ENCODE measurements at regions not wholly inside any gene's neighbourhood (a gene's known extent, or its start where the extent isn't known, plus 50 kb on each side); places are given as distances from the start of the nearest gene placed in this dataset.
"Not testable (repeated sequence)": the region's sequence is repeated elsewhere in the genome, so short reads cannot be mapped to it uniquely, and the experiment has no call there.

DNA sequence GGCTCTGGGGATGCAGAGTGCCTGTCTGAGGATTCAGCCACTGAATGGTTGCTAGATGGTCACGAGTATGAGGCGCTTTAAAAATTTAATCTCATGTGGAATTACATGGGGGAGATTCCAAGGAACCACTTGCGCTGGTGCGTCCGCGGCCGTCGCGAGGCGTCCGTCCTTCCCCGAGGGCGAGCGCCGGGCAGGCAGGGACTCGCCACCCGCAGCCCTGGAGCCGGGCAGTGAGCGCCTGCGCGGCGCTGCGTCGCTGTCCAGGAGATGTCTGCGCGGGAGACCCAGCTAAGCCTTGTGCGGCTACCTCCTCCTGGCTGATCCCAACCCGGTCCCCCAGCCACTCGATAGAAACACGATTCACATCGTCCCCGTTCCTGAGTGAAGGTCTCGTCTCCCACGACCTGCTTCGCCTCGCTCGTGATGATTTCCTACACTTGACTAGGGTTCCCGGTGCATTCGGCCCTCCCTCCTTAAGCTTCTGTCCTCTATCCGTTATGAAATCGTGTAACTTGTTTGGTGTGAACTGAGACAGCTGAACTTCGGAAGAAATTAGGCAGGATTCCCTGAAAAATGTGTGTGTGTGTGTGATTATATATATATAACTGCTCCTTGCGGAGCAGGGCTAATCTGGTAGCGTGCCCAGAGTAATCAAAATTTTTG is 536.4 kb downstream of the PRIM2 start:
- DNase-seq (ENCODE audit: extremely low spot score, insufficient read length, low read depth); FAIRE-seq: not testable (repeated sequence)

DNA sequence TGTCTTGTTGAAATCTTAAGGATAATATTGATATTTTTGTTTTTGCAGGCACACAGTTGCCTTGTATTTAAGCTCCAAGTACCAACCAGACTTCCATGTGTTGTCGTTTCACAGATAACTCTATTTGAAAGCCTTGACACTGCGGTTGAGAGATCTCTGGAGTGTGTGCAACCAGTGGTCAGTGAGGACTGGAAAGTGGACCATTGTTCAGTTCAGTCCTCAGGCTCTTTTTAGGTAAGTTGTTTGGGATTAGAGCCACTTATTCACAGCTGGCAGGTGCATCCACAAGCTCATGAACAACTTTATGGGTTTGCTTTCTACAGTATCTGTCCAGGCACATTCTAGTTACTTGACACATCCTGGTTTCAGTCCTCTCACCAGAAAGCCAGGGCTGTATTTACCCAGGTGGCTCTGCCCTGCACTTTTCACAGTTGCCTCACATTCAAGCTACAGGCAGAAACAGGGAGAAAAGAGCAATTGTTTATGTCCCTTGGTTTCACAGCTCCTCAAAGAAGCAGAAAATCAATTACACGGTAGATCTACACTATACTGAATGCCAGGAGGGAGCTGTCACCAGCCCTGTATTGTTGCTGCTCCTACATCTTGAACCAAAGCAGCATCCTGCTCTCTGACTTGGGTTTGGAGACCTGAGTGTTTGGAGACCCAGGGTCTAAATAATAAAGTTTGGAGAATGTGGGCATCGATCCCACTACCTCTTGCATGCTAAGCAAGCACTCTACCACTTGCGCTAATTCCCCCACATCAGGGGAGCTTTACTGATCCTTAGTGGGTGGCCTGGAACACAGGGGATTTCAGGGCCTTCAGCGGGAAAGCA is 543.3 kb downstream of the PRIM2 start:
- FAIRE-seq; DNase-seq (ENCODE audit: extremely low spot score, insufficient read length, low read depth): not testable (repeated sequence)

- FAIRE-seq; DNase-seq (ENCODE audit: extremely low spot score, insufficient read length, low read depth): not testable (repeated sequence)
Observed at GRCh38 chr6:57870083-57870482, 552.7 kb downstream of the PRIM2 start.

- FAIRE-seq; DNase-seq (ENCODE audit: extremely low spot score, insufficient read length, low read depth): not testable (repeated sequence)
Observed at GRCh38 chr6:57873424-57873823, 556.0 kb downstream of the PRIM2 start.

DNA sequence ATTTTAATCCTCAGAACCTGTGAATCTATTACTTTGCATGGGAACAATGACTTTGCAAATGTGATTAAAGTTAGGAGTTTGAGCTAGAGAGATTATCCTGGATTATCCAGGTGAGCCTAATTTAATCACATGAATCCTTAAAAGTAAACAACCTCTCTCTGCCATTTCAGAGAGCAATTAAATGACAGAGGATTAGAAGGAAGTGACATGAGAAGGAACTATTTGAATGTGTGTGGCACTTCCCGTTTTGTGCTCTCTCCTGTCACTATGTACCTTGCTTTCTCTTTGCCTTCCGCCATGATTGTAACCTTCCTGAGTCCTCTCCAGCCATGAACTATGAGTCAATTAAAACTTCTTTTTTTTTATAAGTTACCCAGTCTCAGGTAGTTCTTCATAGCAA is 559.2 kb downstream of the PRIM2 start:
- DNase-seq (ENCODE audit: extremely low spot score, insufficient read length, low read depth); FAIRE-seq: not testable (repeated sequence)

- DNase-seq (ENCODE audit: extremely low spot score, insufficient read length, low read depth); FAIRE-seq: not testable (repeated sequence)
Observed at GRCh38 chr6:57877729-57878128, 560.3 kb downstream of the PRIM2 start.

- FAIRE-seq; DNase-seq (ENCODE audit: extremely low spot score, insufficient read length, low read depth): not testable (repeated sequence)
Observed at GRCh38 chr6:57878792-57879191, 561.4 kb downstream of the PRIM2 start.

GRCh38 chr6:57898850-57899249 is 581.4 kb downstream of the PRIM2 start:
- not testable (repeated sequence) for FAIRE-seq; DNase-seq (ENCODE audit: extremely low spot score, insufficient read length, low read depth)

DNA sequence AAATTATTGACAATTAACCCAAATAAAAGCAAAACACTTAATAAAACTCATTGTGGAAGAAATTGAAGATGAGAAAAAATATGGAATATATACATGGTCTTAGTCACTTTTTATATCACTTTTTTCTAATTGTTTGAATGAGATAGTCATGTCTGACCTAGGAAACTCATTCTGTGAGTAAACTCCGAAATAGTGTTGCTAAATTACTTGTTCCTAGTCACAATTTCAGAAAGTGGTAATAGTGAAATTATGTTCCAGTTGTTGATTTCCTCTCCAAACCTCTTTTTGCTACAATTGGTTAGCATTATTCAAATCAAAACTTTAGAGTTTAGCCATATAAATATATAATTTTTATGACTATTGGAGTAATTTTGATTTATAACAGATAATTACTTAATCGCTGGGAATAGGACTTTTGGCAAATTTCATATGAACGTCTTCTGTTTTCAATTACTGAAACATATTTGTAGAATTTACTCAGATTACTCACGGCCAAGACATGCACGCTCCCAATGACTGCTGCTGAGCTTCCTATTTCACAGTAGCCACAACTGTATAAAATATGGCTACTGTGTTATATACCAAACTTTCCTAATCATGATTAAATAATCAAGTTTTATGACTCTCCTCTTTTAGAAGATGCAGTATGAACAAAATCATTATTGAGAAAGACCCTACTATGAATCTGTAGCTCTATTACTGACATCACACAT is 583.4 kb downstream of the PRIM2 start:
- FAIRE-seq; DNase-seq (ENCODE audit: extremely low spot score, insufficient read length, low read depth): not testable (repeated sequence)

DNA sequence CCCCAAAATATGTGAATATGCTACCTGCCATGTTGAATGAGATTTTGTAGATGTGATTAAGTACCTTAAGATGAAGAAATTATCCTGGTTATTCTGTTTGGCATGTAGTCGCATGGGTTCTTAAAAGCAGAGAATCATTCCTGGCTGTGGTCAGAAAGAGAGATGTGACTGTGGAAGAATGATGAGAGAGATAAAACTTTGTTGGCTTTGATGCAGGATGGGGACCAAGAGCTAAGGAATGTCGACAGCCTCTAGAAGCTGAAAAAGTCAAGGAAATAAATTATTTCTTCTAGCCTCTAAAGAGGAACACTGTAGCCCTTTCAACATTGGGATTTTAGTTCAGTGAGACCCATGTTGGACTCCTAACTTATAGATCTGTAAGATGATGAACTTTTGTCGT is 584.0 kb downstream of the PRIM2 start:
- FAIRE-seq; DNase-seq (ENCODE audit: extremely low spot score, insufficient read length, low read depth): not testable (repeated sequence)

DNA sequence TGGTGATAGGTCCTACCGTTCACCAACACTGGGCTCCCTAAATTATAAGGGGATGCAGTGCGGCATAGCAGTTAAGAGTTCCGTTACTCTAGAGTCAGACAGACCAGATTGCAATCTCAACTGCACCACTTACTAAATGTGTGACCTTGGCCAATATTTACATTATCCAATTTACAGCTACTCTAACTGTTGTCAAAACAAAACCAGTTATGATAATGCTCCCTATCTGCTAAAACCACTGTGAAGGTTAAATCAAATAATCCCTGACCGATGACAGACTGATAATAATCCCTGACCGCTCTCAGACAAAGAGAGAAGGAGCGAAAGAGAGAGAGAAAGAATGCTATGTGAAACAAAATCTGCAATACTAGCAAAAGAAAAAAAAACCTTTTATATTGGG is 586.9 kb downstream of the PRIM2 start:
- not testable (repeated sequence) for DNase-seq (ENCODE audit: extremely low spot score, insufficient read length, low read depth); FAIRE-seq

DNA sequence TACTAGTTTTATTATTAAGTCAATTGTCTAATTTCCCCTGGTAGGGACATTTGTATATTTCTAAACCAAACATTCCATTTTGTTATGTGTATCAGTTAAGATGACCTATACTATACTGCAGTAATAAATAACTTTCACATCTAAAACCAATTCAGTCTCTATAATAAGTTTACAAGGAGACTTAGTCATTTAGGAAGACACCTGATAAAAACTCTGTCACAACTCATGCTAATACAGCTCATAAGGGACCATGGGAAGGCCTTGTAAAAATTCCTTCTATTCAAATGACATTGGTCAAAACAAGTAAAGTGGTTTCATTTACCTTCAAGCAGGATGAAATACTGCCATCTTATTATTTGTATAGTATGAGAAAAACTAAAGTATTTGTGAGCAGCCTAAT is 597.9 kb downstream of the PRIM2 start:
- DNase-seq (ENCODE audit: extremely low spot score, insufficient read length, low read depth); FAIRE-seq: not testable (repeated sequence)

GRCh38 chr6:57942966-57943365 is 625.5 kb downstream of the PRIM2 start:
- not testable (repeated sequence) for FAIRE-seq; DNase-seq (ENCODE audit: extremely low spot score, insufficient read length, low read depth)

DNA sequence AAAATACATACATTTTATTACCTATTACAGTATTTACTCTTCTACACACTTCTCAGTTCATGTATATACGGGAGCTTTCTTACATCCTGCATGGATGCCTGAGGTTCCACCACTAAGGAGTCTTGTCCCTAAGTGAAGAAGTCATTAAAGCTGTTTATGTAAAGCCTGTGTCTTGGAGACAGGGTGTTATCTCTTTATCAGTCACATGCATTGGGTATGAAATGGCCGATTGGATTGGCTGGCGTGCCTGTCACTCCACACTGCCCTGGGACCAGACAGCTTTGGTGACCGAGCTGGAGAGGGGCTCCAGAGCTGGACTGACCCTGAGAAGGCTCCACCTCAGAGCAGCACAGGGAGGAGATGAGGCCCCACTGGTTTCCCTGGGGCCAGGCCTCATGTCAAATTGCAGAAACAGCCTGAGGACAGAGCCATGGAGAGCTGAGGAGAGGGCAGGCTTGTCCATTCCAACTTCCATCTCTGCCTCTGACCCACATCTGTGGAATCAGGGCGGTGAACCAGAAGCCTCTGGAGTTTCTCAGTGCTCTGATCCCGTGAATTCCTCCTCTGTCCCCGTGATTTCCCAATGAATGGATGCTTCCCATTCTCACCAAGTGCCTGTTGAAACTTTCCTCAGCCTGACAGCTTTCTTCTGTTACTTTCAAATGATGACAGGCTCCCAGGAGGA is 628.8 kb downstream of the PRIM2 start:
- not testable (repeated sequence) for FAIRE-seq; DNase-seq (ENCODE audit: extremely low spot score, insufficient read length, low read depth)

- FAIRE-seq; DNase-seq (ENCODE audit: extremely low spot score, insufficient read length, low read depth): not testable (repeated sequence)
Observed at GRCh38 chr6:57946769-57947091, 629.3 kb downstream of the PRIM2 start.

DNA sequence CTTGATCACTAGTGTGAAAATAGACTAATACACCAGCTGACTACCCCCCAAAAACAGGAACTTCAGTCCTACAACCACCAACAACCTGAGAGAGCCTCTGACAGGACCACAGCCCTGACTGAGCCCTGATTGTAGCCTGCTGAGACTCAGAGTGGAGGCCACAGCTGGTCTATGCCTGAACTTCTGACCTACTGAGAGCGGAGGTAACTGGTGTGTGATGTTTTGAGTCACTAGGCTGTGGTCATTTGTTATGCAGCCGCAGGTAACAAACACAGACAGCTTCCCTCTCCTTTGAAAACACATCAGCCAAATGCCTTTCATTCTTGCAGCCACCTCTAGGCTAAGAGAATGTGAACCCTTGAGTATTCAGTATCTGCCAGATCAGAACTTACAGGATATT is 631.1 kb downstream of the PRIM2 start:
- FAIRE-seq; DNase-seq (ENCODE audit: extremely low spot score, insufficient read length, low read depth): not testable (repeated sequence)

DNA sequence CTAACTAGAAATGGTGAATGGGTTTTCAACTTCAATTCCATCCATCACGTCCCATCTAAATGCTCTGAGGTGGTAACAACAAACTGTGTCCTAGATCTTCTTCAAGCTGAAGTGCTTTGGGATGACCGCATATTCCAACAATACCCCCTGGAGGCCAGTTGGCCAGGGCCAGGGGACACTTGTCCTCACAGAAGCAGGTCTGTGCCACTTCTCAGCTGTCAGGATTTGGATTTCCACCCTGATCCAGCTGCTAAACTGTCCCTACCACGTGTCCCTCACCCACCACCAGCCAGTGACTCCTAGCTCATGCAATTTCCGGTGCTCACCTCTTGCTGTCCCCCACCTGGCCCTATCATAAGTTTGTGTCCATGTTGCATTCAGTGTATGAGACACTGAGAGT is 633.0 kb downstream of the PRIM2 start:
- FAIRE-seq; DNase-seq (ENCODE audit: extremely low spot score, insufficient read length, low read depth): not testable (repeated sequence)

GRCh38 chr6:57966757-57967156 is 649.3 kb downstream of the PRIM2 start:
- DNase-seq (ENCODE audit: extremely low spot score, insufficient read length, low read depth); FAIRE-seq: not testable (repeated sequence)

DNA sequence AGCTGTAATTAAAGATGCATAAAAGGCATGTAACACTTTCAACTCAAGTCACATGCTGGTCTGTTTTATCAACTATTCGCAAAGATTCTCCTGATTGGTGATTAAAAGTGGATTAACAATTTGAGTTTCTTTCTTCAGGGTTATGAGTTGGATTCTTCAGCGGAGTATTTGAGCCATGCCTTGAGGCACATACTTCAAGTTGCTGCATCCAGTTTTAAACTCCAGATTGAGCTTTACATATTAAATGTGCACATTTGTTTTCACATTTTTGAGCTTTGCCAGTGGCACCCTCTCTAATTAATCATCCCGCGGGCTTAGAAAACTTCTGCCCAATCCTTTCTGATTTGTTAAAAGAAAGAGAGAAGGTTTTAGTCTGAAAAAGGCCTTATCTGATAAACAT is 654.5 kb downstream of the PRIM2 start:
- FAIRE-seq; DNase-seq (ENCODE audit: extremely low spot score, insufficient read length, low read depth): not testable (repeated sequence)

DNA sequence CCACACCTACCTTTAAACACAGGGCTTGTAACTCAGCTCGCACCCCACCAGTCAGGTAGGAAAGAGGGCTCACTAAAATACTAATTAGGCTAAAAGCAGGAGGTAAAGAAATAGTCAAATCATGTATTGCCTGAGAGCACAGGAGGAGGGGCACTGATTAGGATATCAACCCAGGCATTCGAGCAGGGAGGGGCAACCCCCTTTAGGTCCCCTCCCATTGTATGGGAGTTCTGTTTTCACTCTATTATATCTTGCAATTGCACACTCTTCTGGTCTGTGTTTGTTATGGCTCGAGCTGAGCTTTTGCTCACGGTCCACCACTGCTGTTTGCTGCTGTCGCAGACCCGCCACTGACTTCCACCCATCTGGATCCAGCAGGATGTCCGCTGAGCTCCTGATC is 657.2 kb downstream of the PRIM2 start:
- FAIRE-seq (no peak), DNase-seq (ENCODE audit: extremely low spot score, insufficient read length, low read depth) (no peak)
